HCT116 (cell line): ENCODE measurements at regions not wholly inside any gene's neighbourhood (a gene's known extent, or its start where the extent isn't known, plus 50 kb on each side); places are given as distances from the start of the nearest gene placed in this dataset.

Experiments
- ATAC-seq: fragments of 200-7000 bp; cut with Tn5 transposase; 2 replicates; pipeline ENCODE4 v1.9.1; 2020; ENCODE audit warnings: mild to moderate bottlenecking, moderate library complexity
- BruUV-seq: library from RNA; stranded (reverse); fragments of 400-500 nt; replicated peaks from 2 replicates; lab custom pipeline; 2021; lab: Mats Ljungman, UMichigan
- CTCF ChIA-PET: fragments of 300-600 bp; sonication (Branson Sonifier 250); formaldehyde crosslinking; loops from one replicate; lab custom pipeline; 2021; ENCODE audit warnings: antibody characterized with exemption; lab: Charles Lee
- POLR2A ChIA-PET: fragments of 300-600, 350-600 bp; sonication (Branson Sonifier 250); formaldehyde crosslinking; loops from one replicate; lab custom pipeline; 2021; ENCODE audit warnings: antibody characterized with exemption; lab: Charles Lee
- RAD21 ChIA-PET, 2 experiments: fragments of 300-600 bp; sonication (Branson Sonifier 250); formaldehyde crosslinking; loops; one replicate each; lab custom pipeline; 2023; ENCODE audit warnings: low total read pairs in 2 of 2; ENCODE audit not compliant: uncharacterized antibody in 2 of 2, unreplicated experiment in 2 of 2, low non-redundant PET in 1 of 2; lab: Charles Lee
- DNase-seq: peaks from one replicate; pipeline ENCODE4 v3.0.0-alpha.2; 2010; ENCODE audit warnings: low read depth, low spot score
- H2AFZ ChIP-seq: fragments of 200-600 bp; shearing (Covaris generic), sonication (generic); 2 replicates; pipeline ENCODE4 v1.6.1; 2017; ENCODE audit warnings: low read depth, mixed run types, mixed read lengths, antibody characterized with exemption, low read length; ENCODE audit not compliant: poor library complexity, severe bottlenecking
- H3K27ac ChIP-seq: 2 replicates; pipeline ENCODE4 v1.5.1; 2012; ENCODE audit warnings: low read depth, low read length
- H3K27me3 ChIP-seq: fragments of 200-600 bp; sonication (generic); 2 replicates; pipeline ENCODE4 v1.6.1; 2016; ENCODE audit warnings: mixed run types, low read length, mixed read lengths; ENCODE audit not compliant: insufficient read depth
- H3K36me3 ChIP-seq, 2 experiments: fragments of 200-500 bp in 1 of 2; fragments of 200-600 bp in 1 of 2; sonication (Bioruptor generic) in 1 of 2; sonication (generic) in 1 of 2; 2 replicates each; pipeline versions ENCODE4 v1.5.1 to v1.6.1; 2014 to 2016; ENCODE audit warnings: low read length in 2 of 2, inconsistent platforms in 1 of 2, mixed read lengths in 1 of 2, mixed run types in 1 of 2; ENCODE audit not compliant: insufficient read depth in 2 of 2, control insufficient read depth in 1 of 2
- H3K4me1 ChIP-seq, 2 experiments: fragments of 200-600 bp in 1 of 2; sonication (generic) in 1 of 2; 2 replicates each; pipeline versions ENCODE4 v1.5.1 to v1.6.1; 2012 to 2017; ENCODE audit warnings: low read length in 2 of 2, inconsistent platforms in 1 of 2, mild to moderate bottlenecking in 1 of 2, mixed read lengths in 1 of 2, mixed run types in 1 of 2, moderate library complexity in 1 of 2; ENCODE audit not compliant: insufficient read depth in 2 of 2, control insufficient read depth in 1 of 2
- H3K4me2 ChIP-seq: fragments of 200-600 bp; sonication (generic); 2 replicates; pipeline ENCODE4 v1.6.1; 2017; ENCODE audit warnings: mixed run types, low read length, mixed read lengths
- H3K4me3 ChIP-seq, 2 experiments: fragments of 200-600 bp in 1 of 2; sonication (generic) in 1 of 2; replicated peaks in 1 of 2; 2 replicates each; pipeline ENCODE4 v1.5.1; 2011 to 2016; ENCODE audit warnings: low read length in 2 of 2, control low read depth in 1 of 2, low read depth in 1 of 2, mild to moderate bottlenecking in 1 of 2, mixed read lengths in 1 of 2, mixed run types in 1 of 2
- H3K79me2 ChIP-seq: fragments of 200-600 bp; sonication (generic); 2 replicates; pipeline ENCODE4 v1.6.1; 2017; ENCODE audit warnings: mild to moderate bottlenecking, mixed run types, low read length, moderate library complexity, mixed read lengths; ENCODE audit not compliant: insufficient read depth
- H3K9ac ChIP-seq: fragments of 200-600 bp; sonication (generic); 2 replicates; pipeline ENCODE4 v1.6.1; 2016; ENCODE audit warnings: low read length, mixed read lengths
- H3K9me2 ChIP-seq: fragments of 200-600 bp; sonication (generic), shearing (Covaris generic); 2 replicates; pipeline ENCODE4 v1.6.1; 2017; ENCODE audit warnings: mixed run types, mild to moderate bottlenecking, moderate library complexity; ENCODE audit not compliant: insufficient read depth
- H3K9me3 ChIP-seq, 2 experiments: fragments of 200-500 bp in 1 of 2; fragments of 200-600 bp in 1 of 2; sonication (Bioruptor generic) in 1 of 2; sonication (generic) in 1 of 2; 2 replicates each; pipeline ENCODE4 v1.6.1; 2014 to 2017; ENCODE audit warnings: low read length in 2 of 2, mixed read lengths in 2 of 2, inconsistent platforms in 1 of 2, low read depth in 1 of 2, mild to moderate bottlenecking in 1 of 2, mixed run types in 1 of 2, moderate library complexity in 1 of 2; ENCODE audit not compliant: control insufficient read depth in 1 of 2, insufficient read depth in 1 of 2
- H4K20me1 ChIP-seq: fragments of 200-600 bp; sonication (generic), shearing (Covaris generic); 2 replicates; pipeline ENCODE4 v1.6.1; 2017; ENCODE audit warnings: mixed run types, mild to moderate bottlenecking, moderate library complexity; ENCODE audit not compliant: insufficient read depth
- CBX3 ChIP-seq: IDR thresholded peaks from 2 replicates; pipeline ENCODE4 v1.6.1; 2012; ENCODE audit warnings: low read depth
- EGR1 ChIP-seq: IDR thresholded peaks from 2 replicates; pipeline ENCODE4 v1.6.1; 2012; ENCODE audit warnings: low read depth
- ELF1 ChIP-seq: IDR thresholded peaks from 2 replicates; pipeline ENCODE4 v1.6.1; 2012; ENCODE audit warnings: low read depth, borderline replicate concordance
- EZH2 ChIP-seq: fragments of 200-600 bp; sonication (generic); IDR thresholded peaks from 2 replicates; pipeline ENCODE4 v1.6.1; 2017; ENCODE audit warnings: antibody characterized with exemption, mixed run types
- EZH2phosphoT487 ChIP-seq: fragments of 200-600 bp; IDR thresholded peaks from 2 replicates; pipeline ENCODE4 v1.6.1; 2018; ENCODE audit warnings: antibody characterized with exemption, borderline replicate concordance
- FOSL1 ChIP-seq: IDR thresholded peaks from 2 replicates; pipeline ENCODE4 v1.6.1; 2012; ENCODE audit warnings: low read depth
- JUND ChIP-seq: IDR thresholded peaks from 2 replicates; pipeline ENCODE4 v1.6.1; 2012
- POLR2A ChIP-seq: IDR thresholded peaks from 2 replicates; pipeline ENCODE4 v1.7.0; 2011; ENCODE audit warnings: borderline replicate concordance; ENCODE audit not compliant: insufficient read depth, insufficient read length; ENCODE audit errors: extremely low read depth
- POLR2AphosphoS5 ChIP-seq: IDR thresholded peaks from 2 replicates; pipeline ENCODE4 v1.6.1; 2011; ENCODE audit warnings: mild to moderate bottlenecking, low read depth, low read length, moderate library complexity
- SIN3A ChIP-seq: IDR thresholded peaks from 2 replicates; pipeline ENCODE4 v1.6.1; 2012; ENCODE audit warnings: low read depth
- SP1 ChIP-seq: IDR thresholded peaks from 2 replicates; pipeline ENCODE4 v1.6.1; 2012; ENCODE audit warnings: low read depth
- SRF ChIP-seq: IDR thresholded peaks from 2 replicates; pipeline ENCODE4 v1.6.1; 2012; ENCODE audit warnings: low read depth
- YY1 ChIP-seq: IDR thresholded peaks from 2 replicates; pipeline ENCODE4 v1.6.1; 2011; ENCODE audit warnings: low read length, low read depth, moderate library complexity, mild to moderate bottlenecking; ENCODE audit not compliant: insufficient replicate concordance; ENCODE audit errors: extremely low read depth
- intact Hi-C: fragments of 100-400 bp; cut with micrococcal nuclease; formaldehyde crosslinking; loops from 2 replicates; pipeline ENCODE4 v1.10.0; 2022
- TF ChIP-seq, protein P1 (sequence below): IDR thresholded peaks from 2 replicates; pipeline ENCODE4 v1.6.1; 2012
- TF ChIP-seq, protein P2 (sequence below): IDR thresholded peaks from 2 replicates; pipeline ENCODE4 v1.6.1; 2011; ENCODE audit warnings: mild to moderate bottlenecking, low read length, moderate library complexity; ENCODE audit not compliant: insufficient replicate concordance; ENCODE audit errors: extremely low read depth
- TF ChIP-seq, protein P3 (sequence below): IDR thresholded peaks from 2 replicates; pipeline ENCODE4 v1.6.1; 2012
- TF ChIP-seq, protein P4 (sequence below): IDR thresholded peaks from 2 replicates; pipeline ENCODE4 v1.6.1; 2012; ENCODE audit warnings: low read depth

DNA sequence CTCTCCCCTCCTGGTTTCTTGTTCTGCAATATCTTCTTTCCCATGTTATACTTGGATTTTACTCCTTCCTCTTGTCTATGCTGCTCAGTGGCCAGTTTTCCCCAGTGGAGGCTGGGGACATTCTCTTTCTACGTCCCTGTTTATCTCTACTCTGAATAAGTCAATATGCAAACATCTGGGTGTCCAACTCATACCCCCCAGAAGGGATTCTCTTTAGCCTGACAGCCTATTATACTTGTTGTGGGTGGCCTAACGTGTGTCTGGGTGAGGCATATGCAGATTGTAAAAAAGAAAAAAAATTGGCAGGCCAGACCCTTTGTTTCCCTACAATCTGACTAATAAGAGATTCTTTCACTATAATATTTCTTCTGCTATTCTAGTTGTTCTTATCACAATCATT, 134.2 kb upstream of the MAF start:
- CTCF ChIA-PET: no interaction called here
- Histone ChIP-seq H3K4me2 (no peak overlapping the region), H3K36me3 (no peaks in the 10 kb centered on the region), H3K4me1 (no peaks in the 10 kb centered on the region), H3K27ac (no peak overlapping the region), H2AFZ (no peak overlapping the region), H3K79me2 (no peaks in the 10 kb centered on the region), H3K4me3 (no peak overlapping the region), H3K27me3 (no peaks in the 10 kb centered on the region), H3K9ac (no peak overlapping the region), H3K9me3 (peaks cover 54 to 66% of the 10 kb centered on the region in 2 experiments; a peak in 2 of 4 replicates), H4K20me1 (no peaks in the 10 kb centered on the region), H3K9me2 (no peaks in the 10 kb centered on the region)
- POLR2A ChIA-PET: no interaction called here
- intact Hi-C loops: no loop called here
- DNase-seq (no peak), ATAC-seq (no peak)
- no peak for TF ChIP-seq YY1
- TF ChIP-seq SIN3A: no peak
- TF ChIP-seq, protein P1, sequence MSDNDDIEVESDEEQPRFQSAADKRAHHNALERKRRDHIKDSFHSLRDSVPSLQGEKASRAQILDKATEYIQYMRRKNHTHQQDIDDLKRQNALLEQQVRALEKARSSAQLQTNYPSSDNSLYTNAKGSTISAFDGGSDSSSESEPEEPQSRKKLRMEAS: no peak
- TF ChIP-seq JUND: no peak
- TF ChIP-seq, protein P2, sequence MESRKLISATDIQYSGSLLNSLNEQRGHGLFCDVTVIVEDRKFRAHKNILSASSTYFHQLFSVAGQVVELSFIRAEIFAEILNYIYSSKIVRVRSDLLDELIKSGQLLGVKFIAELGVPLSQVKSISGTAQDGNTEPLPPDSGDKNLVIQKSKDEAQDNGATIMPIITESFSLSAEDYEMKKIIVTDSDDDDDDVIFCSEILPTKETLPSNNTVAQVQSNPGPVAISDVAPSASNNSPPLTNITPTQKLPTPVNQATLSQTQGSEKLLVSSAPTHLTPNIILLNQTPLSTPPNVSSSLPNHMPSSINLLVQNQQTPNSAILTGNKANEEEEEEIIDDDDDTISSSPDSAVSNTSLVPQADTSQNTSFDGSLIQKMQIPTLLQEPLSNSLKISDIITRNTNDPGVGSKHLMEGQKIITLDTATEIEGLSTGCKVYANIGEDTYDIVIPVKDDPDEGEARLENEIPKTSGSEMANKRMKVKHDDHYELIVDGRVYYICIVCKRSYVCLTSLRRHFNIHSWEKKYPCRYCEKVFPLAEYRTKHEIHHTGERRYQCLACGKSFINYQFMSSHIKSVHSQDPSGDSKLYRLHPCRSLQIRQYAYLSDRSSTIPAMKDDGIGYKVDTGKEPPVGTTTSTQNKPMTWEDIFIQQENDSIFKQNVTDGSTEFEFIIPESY: no peak
- no peak for TF ChIP-seq FOSL1
- no peak for TF ChIP-seq CBX3
- no peak for TF ChIP-seq SRF
- TF ChIP-seq, protein P3, sequence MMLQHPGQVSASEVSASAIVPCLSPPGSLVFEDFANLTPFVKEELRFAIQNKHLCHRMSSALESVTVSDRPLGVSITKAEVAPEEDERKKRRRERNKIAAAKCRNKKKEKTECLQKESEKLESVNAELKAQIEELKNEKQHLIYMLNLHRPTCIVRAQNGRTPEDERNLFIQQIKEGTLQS: no peak
- TF ChIP-seq POLR2AphosphoS5: no peak
- TF ChIP-seq EGR1: no peak
- no peak for TF ChIP-seq POLR2A
- TF ChIP-seq EZH2phosphoT487: no peak
- TF ChIP-seq, protein P4, sequence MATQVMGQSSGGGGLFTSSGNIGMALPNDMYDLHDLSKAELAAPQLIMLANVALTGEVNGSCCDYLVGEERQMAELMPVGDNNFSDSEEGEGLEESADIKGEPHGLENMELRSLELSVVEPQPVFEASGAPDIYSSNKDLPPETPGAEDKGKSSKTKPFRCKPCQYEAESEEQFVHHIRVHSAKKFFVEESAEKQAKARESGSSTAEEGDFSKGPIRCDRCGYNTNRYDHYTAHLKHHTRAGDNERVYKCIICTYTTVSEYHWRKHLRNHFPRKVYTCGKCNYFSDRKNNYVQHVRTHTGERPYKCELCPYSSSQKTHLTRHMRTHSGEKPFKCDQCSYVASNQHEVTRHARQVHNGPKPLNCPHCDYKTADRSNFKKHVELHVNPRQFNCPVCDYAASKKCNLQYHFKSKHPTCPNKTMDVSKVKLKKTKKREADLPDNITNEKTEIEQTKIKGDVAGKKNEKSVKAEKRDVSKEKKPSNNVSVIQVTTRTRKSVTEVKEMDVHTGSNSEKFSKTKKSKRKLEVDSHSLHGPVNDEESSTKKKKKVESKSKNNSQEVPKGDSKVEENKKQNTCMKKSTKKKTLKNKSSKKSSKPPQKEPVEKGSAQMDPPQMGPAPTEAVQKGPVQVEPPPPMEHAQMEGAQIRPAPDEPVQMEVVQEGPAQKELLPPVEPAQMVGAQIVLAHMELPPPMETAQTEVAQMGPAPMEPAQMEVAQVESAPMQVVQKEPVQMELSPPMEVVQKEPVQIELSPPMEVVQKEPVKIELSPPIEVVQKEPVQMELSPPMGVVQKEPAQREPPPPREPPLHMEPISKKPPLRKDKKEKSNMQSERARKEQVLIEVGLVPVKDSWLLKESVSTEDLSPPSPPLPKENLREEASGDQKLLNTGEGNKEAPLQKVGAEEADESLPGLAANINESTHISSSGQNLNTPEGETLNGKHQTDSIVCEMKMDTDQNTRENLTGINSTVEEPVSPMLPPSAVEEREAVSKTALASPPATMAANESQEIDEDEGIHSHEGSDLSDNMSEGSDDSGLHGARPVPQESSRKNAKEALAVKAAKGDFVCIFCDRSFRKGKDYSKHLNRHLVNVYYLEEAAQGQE: no peak
- TF ChIP-seq ELF1: no peak
- TF ChIP-seq EZH2: no peak
- no peak for TF ChIP-seq SP1
- BruUV-seq: no TSS peak
- RAD21 ChIA-PET: no interaction called here
